Ishikawa (cell line): ENCODE measurements at regions not wholly inside any gene's neighbourhood (a gene's known extent, or its start where the extent isn't known, plus 50 kb on each side); places are given as distances from the start of the nearest gene placed in this dataset.

ENCODE experiments used
- CEBPB ChIP-seq: IDR thresholded peaks from 2 replicates; pipeline ENCODE4 v1.6.1; 2012
- CREB1 ChIP-seq: IDR thresholded peaks from 2 replicates; pipeline ENCODE4 v1.6.1; 2012; ENCODE audit warnings: low read depth
- EGR1 ChIP-seq: IDR thresholded peaks from 2 replicates; pipeline ENCODE4 v1.6.1; 2012
- EP300 ChIP-seq: IDR thresholded peaks from 2 replicates; pipeline ENCODE4 v1.6.1; 2012; ENCODE audit warnings: borderline replicate concordance
- FOXM1 ChIP-seq: IDR thresholded peaks from 2 replicates; pipeline ENCODE4 v1.6.1; 2012; ENCODE audit warnings: low read depth, borderline replicate concordance
- MAX ChIP-seq: IDR thresholded peaks from 2 replicates; pipeline ENCODE4 v1.6.1; 2012
- NFIC ChIP-seq: IDR thresholded peaks from 2 replicates; pipeline ENCODE4 v1.6.1; 2012
- RAD21 ChIP-seq: IDR thresholded peaks from 2 replicates; pipeline ENCODE4 v1.6.1; 2012; ENCODE audit warnings: low read depth
- REST ChIP-seq: IDR thresholded peaks from 2 replicates; pipeline ENCODE4 v1.6.1; 2012; ENCODE audit warnings: low read depth, mild to moderate bottlenecking
- TAF1 ChIP-seq: IDR thresholded peaks from 2 replicates; pipeline ENCODE4 v1.6.1; 2012; ENCODE audit warnings: low read depth, mild to moderate bottlenecking
- TCF12 ChIP-seq: IDR thresholded peaks from 2 replicates; pipeline ENCODE4 v1.6.1; 2012; ENCODE audit warnings: low read depth
- TEAD4 ChIP-seq: IDR thresholded peaks from 2 replicates; pipeline ENCODE4 v1.6.1; 2012
- USF1 ChIP-seq: IDR thresholded peaks from 2 replicates; pipeline ENCODE4 v1.6.1; 2012
- YY1 ChIP-seq: IDR thresholded peaks from 2 replicates; pipeline ENCODE4 v1.6.1; 2012; ENCODE audit warnings: low read depth
- ZBTB7A ChIP-seq: IDR thresholded peaks from 2 replicates; pipeline ENCODE4 v1.6.1; 2012; ENCODE audit warnings: low read depth

- no peak for TF ChIP-seq EGR1
- TF ChIP-seq FOXM1: no peak
- no peak for TF ChIP-seq USF1
- no peak for TF ChIP-seq ZBTB7A
- no peak for TF ChIP-seq TEAD4
- TF ChIP-seq RAD21: no peak
- TF ChIP-seq EP300: no peak
- no peak for TF ChIP-seq CREB1
- no peak for TF ChIP-seq MAX
- TF ChIP-seq NFIC: no peak
- no peak for TF ChIP-seq REST
- TF ChIP-seq CEBPB: no peak
- TF ChIP-seq TCF12: no peak
- no peak for TF ChIP-seq YY1
- no peak for TF ChIP-seq TAF1
Observed at GRCh38 chr11:23840872-23841271, 656.0 kb upstream of the LUZP2 start.

GRCh38 chr11:23846902-23847422, 649.9 kb upstream of the LUZP2 start:
- TF ChIP-seq CREB1 (no peak), CEBPB (no peak), EP300 (no peak), TEAD4 (no peak), YY1 (no peak), RAD21 (no peak), TCF12 (no peak), FOXM1 (no peak), REST (no peak), TAF1 (no peak), ZBTB7A (no peak), MAX (no peak), NFIC (no peak)

- no peak for TF ChIP-seq EGR1
- no peak for TF ChIP-seq EP300
- no peak for TF ChIP-seq MAX
- no peak for TF ChIP-seq RAD21
Observed at GRCh38 chr11:23851216-23851615, 645.6 kb upstream of the LUZP2 start.

- no peak for TF ChIP-seq TAF1
- TF ChIP-seq RAD21: no peak
- 0 out of 2 replicates have a peak, but pooled peaks have one; percentile 30 for TF ChIP-seq CEBPB
- no peak for TF ChIP-seq TEAD4
Observed at GRCh38 chr11:23856654-23857053, 640.2 kb upstream of the LUZP2 start.

- TF ChIP-seq MAX (no peak), NFIC (no peak), TCF12 (no peak), TAF1 (no peak), USF1 (no peak), RAD21 (no peak), YY1 (no peak), ZBTB7A (no peak)
Observed at GRCh38 chr11:23859087-23859486, 637.8 kb upstream of the LUZP2 start.

- TF ChIP-seq CREB1 (no peak), FOXM1 (no peak), TAF1 (no peak), USF1 (no peak), RAD21 (no peak), TCF12 (no peak), TEAD4 (no peak), NFIC (no peak), REST (no peak), EP300 (no peak), EGR1 (no peak), CEBPB (no peak), YY1 (no peak)
Observed at GRCh38 chr11:23861615-23862014, 635.2 kb upstream of the LUZP2 start.
